WTC11 (cell line): ENCODE measurements at regions not wholly inside any gene's neighbourhood (a gene's known extent, or its start where the extent isn't known, plus 50 kb on each side); places are given as distances from the start of the nearest gene placed in this dataset.

Experiments
- ATAC-seq: fragments of 200-7000 bp; cut with Tn5 transposase; 2 replicates; pipeline ENCODE4 v1.10.0; 2021; ENCODE audit warnings: mild to moderate bottlenecking, moderate library complexity
- CTCF ChIA-PET: fragments of 300-600 bp; sonication (Branson Sonifier 250); formaldehyde crosslinking; loops from one replicate; lab custom pipeline; 2021; ENCODE audit warnings: antibody characterized with exemption; lab: Charles Lee
- POLR2A ChIA-PET: fragments of 350-600 bp; sonication (Branson Sonifier 250); formaldehyde crosslinking; loops from one replicate; lab custom pipeline; 2021; ENCODE audit warnings: antibody characterized with exemption; lab: Charles Lee
- DNase-seq: peaks from one replicate; pipeline ENCODE4 v3.0.0; 2021; ENCODE audit warnings: low spot score
- H3K27ac Mint-ChIP-seq: 2 replicates; pipeline ENCODE4 v1.8.0; 2021; ENCODE audit warnings: mixed read lengths
- H3K27me3 Mint-ChIP-seq: 2 replicates; pipeline ENCODE4 v1.8.0; 2021; ENCODE audit warnings: low read depth, mild to moderate bottlenecking, moderate library complexity, mixed read lengths
- H3K36me3 Mint-ChIP-seq: 2 replicates; pipeline ENCODE4 v1.8.0; 2021; ENCODE audit warnings: mixed read lengths
- H3K4me1 Mint-ChIP-seq: 2 replicates; pipeline ENCODE4 v1.8.0; 2022; ENCODE audit warnings: mixed read lengths
- H3K4me3 Mint-ChIP-seq: 2 replicates; pipeline ENCODE4 v1.8.0; 2021; ENCODE audit warnings: mild to moderate bottlenecking, moderate library complexity, mixed read lengths
- H3K9me3 Mint-ChIP-seq: 2 replicates; pipeline ENCODE4 v1.8.0; 2021; ENCODE audit warnings: mixed read lengths
- ARID4B ChIP-seq: sonication (generic); formaldehyde crosslinking; IDR thresholded peaks from 2 replicates; pipeline ENCODE4 v1.8.0; 2023; ENCODE audit warnings: missing genetic modification reagents, mild to moderate bottlenecking, borderline replicate concordance
- CREM ChIP-seq: sonication (generic); formaldehyde crosslinking; IDR thresholded peaks from 2 replicates; pipeline ENCODE4 v1.8.1; 2022; ENCODE audit warnings: mild to moderate bottlenecking, missing genetic modification reagents, moderate library complexity
- ERG ChIP-seq: fragments of 250-450 bp; sonication (Bioruptor Pico); IDR thresholded peaks from 2 replicates; pipeline ENCODE4 v1.8.0; 2021; ENCODE audit warnings: mild to moderate bottlenecking
- ESRRA ChIP-seq: sonication (generic); formaldehyde crosslinking; IDR thresholded peaks from 2 replicates; pipeline ENCODE4 v1.8.1; 2022; ENCODE audit warnings: mild to moderate bottlenecking, missing genetic modification reagents, borderline replicate concordance
- ETV6 ChIP-seq: sonication (generic); formaldehyde crosslinking; IDR thresholded peaks from 2 replicates; pipeline ENCODE4 v1.8.1; 2022; ENCODE audit warnings: mild to moderate bottlenecking, missing genetic modification reagents
- FOXP1 ChIP-seq: sonication (generic); formaldehyde crosslinking; IDR thresholded peaks from 2 replicates; pipeline ENCODE4 v1.8.0; 2022; ENCODE audit warnings: missing genetic modification reagents, mild to moderate bottlenecking, moderate library complexity, borderline replicate concordance
- GRHL2 ChIP-seq: fragments of 250-450 bp; sonication (Bioruptor Pico); IDR thresholded peaks from 2 replicates; pipeline ENCODE4 v1.8.0; 2022; ENCODE audit warnings: mild to moderate bottlenecking, moderate library complexity; ENCODE audit not compliant: insufficient replicate concordance, severe bottlenecking
- JUN ChIP-seq: sonication (generic); formaldehyde crosslinking; IDR thresholded peaks from 2 replicates; pipeline ENCODE4 v1.8.0; 2023; ENCODE audit warnings: mild to moderate bottlenecking, missing genetic modification reagents
- NFE2L1 ChIP-seq: sonication (generic); formaldehyde crosslinking; IDR thresholded peaks from 2 replicates; pipeline ENCODE4 v1.8.1; 2023; ENCODE audit warnings: missing genetic modification reagents
- NFYB ChIP-seq: sonication (generic); formaldehyde crosslinking; conservative IDR thresholded peaks from 2 replicates; pipeline ENCODE4 v1.8.0; 2022; ENCODE audit warnings: low read depth, missing genetic modification reagents
- NR3C1 ChIP-seq: sonication (generic); formaldehyde crosslinking; conservative IDR thresholded peaks from 2 replicates; pipeline ENCODE4 v1.8.1; 2023; ENCODE audit warnings: low read depth, mild to moderate bottlenecking, missing genetic modification reagents
- RORB ChIP-seq: fragments of 250-450 bp; sonication (Bioruptor Pico); IDR thresholded peaks from 2 replicates; pipeline ENCODE4 v1.9.0; 2021; ENCODE audit warnings: mild to moderate bottlenecking
- SP1 ChIP-seq: sonication (generic); formaldehyde crosslinking; conservative IDR thresholded peaks from 2 replicates; pipeline ENCODE4 v1.8.1; 2022; ENCODE audit warnings: missing genetic modification reagents
- TEAD1 ChIP-seq: sonication (generic); formaldehyde crosslinking; IDR thresholded peaks from 2 replicates; pipeline ENCODE4 v1.8.0; 2022; ENCODE audit warnings: mild to moderate bottlenecking, missing genetic modification reagents
- ZBTB21 ChIP-seq: sonication (generic); formaldehyde crosslinking; IDR thresholded peaks from 2 replicates; pipeline ENCODE4 v1.8.1; 2023; ENCODE audit warnings: mild to moderate bottlenecking, missing genetic modification reagents, borderline replicate concordance
- ZNF121 ChIP-seq: sonication (generic); formaldehyde crosslinking; IDR thresholded peaks from 2 replicates; pipeline ENCODE4 v1.8.0; 2023; ENCODE audit warnings: missing genetic modification reagents
- ZNF263 ChIP-seq: sonication (generic); formaldehyde crosslinking; IDR thresholded peaks from 2 replicates; pipeline ENCODE4 v1.8.1; 2022; ENCODE audit warnings: low read depth, mild to moderate bottlenecking, moderate library complexity, missing genetic modification reagents
- ZNF317 ChIP-seq: sonication (generic); formaldehyde crosslinking; IDR thresholded peaks from 2 replicates; pipeline ENCODE4 v1.8.1; 2023; ENCODE audit warnings: low read depth, mild to moderate bottlenecking, moderate library complexity, missing genetic modification reagents, borderline replicate concordance
- ZNF416 ChIP-seq: fragments of 250-450 bp; sonication (Bioruptor Pico); IDR thresholded peaks from 2 replicates; pipeline ENCODE4 v1.9.0; 2021; ENCODE audit warnings: mild to moderate bottlenecking, inconsistent platforms
- ZNF532 ChIP-seq: fragments of 250-450 bp; sonication (Bioruptor Pico); IDR thresholded peaks from 2 replicates; pipeline ENCODE4 v1.9.0; 2021; ENCODE audit warnings: mild to moderate bottlenecking, borderline replicate concordance
- ZNF671 ChIP-seq: fragments of 250-450 bp; sonication (Bioruptor Pico); IDR thresholded peaks from 2 replicates; pipeline ENCODE4 v1.8.0; 2021; ENCODE audit warnings: mild to moderate bottlenecking
- TF ChIP-seq, protein P1 (sequence below): sonication (generic); formaldehyde crosslinking; IDR thresholded peaks from 2 replicates; pipeline ENCODE4 v1.8.1; 2022; ENCODE audit warnings: mild to moderate bottlenecking, moderate library complexity, missing genetic modification reagents

- H3K27ac Mint-ChIP-seq: no peak overlapping the region
- no peak for DNase-seq
- peaks cover 28% of the 10 kb centered on the region for H3K27me3 Mint-ChIP-seq
- peaks cover 18% of the 10 kb centered on the region for H3K9me3 Mint-ChIP-seq
- ATAC-seq: no peak
- CTCF ChIA-PET: no interaction called here
- H3K4me1 Mint-ChIP-seq: no peaks in the 10 kb centered on the region
- TF ChIP-seq, protein P1, sequence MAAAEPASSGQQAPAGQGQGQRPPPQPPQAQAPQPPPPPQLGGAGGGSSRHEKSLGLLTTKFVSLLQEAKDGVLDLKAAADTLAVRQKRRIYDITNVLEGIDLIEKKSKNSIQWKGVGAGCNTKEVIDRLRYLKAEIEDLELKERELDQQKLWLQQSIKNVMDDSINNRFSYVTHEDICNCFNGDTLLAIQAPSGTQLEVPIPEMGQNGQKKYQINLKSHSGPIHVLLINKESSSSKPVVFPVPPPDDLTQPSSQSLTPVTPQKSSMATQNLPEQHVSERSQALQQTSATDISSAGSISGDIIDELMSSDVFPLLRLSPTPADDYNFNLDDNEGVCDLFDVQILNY (CRISPR knock-in tag): no peak
- TF ChIP-seq NR3C1 (no peak), NFE2L1 (no peak), CREM (CRISPR knock-in tag) (no peak), SP1 (CRISPR knock-in tag) (no peak), RORB (CRISPR knock-in tag) (no peak), JUN (no peak), TEAD1 (CRISPR knock-in tag) (no peak), ZNF317 (CRISPR knock-in tag) (no peak), ETV6 (CRISPR knock-in tag) (no peak), ESRRA (CRISPR knock-in tag) (no peak), ZNF263 (CRISPR knock-in tag) (no peak), NFYB (CRISPR knock-in tag) (no peak)
- no peaks in the 10 kb centered on the region for H3K36me3 Mint-ChIP-seq
- no peak overlapping the region for H3K4me3 Mint-ChIP-seq
- POLR2A ChIA-PET: no interaction called here
Observed at GRCh38 chr20:60501048-60501447, 542.8 kb downstream of the CDH26 start.

- CTCF ChIA-PET: no interaction called here
- no peaks in the 10 kb centered on the region for H3K36me3 Mint-ChIP-seq
- no peak for DNase-seq
- POLR2A ChIA-PET: no interaction called here
- TF ChIP-seq ZBTB21 (CRISPR knock-in tag): no peak
- TF ChIP-seq ZNF121 (CRISPR knock-in tag): no peak
- TF ChIP-seq ZNF671 (CRISPR knock-in tag): no peak
- no peak for TF ChIP-seq ARID4B (CRISPR knock-in tag)
- TF ChIP-seq ZNF416 (CRISPR knock-in tag): no peak
- TF ChIP-seq, all 79 proteins: peak for 0
- H3K27ac Mint-ChIP-seq: no peak overlapping the region
- no peak for ATAC-seq
- H3K4me1 Mint-ChIP-seq: no peaks in the 10 kb centered on the region
- peaks cover 18% of the 10 kb centered on the region for H3K9me3 Mint-ChIP-seq
- no peak overlapping the region for H3K4me3 Mint-ChIP-seq
- peaks cover 20% of the 10 kb centered on the region for H3K27me3 Mint-ChIP-seq
Observed at GRCh38 chr20:60502881-60503280, 544.7 kb downstream of the CDH26 start.

DNA sequence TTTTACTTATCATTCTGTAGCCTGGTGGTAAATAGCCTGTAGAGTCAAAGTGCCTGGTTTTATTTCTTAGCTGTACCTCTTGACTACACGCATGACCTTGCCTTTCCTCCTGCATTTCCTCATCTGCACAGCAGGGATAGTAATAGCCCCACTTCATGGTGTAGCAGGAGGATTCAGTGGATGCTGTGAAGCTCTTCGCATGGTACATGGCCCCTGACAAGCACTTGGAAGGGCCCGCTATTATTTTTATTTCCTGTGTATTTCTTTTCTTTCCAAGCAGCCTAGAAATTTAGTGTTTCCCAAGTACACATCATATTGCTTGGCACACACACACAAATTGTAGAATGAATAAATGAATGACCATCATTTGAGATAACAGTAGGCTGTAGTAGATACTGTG is 547.2 kb downstream of the CDH26 start:
- Mint-ChIP-seq H3K27me3 (peaks cover 30% of the 10 kb centered on the region), H3K36me3 (no peaks in the 10 kb centered on the region), H3K9me3 (peaks cover 18% of the 10 kb centered on the region), H3K4me1 (peaks cover 17% of the 10 kb centered on the region), H3K4me3 (no peak overlapping the region), H3K27ac (no peak overlapping the region)
- ChIA-PET CTCF (interaction anchor here (0.8 to 1.6 kb wide), 3 partner anchors 59 to 455 kb away, joined by 3 to 4 read pairs (median 3); no protein-coding TSS in a partner anchor), POLR2A (no interaction called here)
- no peak for ATAC-seq
- no peak for DNase-seq
- no peak for TF ChIP-seq ZNF532 (CRISPR knock-in tag)
- TF ChIP-seq FOXP1 (CRISPR knock-in tag): no peak
- no peak for TF ChIP-seq ERG (CRISPR knock-in tag)
- TF ChIP-seq GRHL2 (CRISPR knock-in tag): no peak
